Heart right ventricle (tissue), 16 donors: ENCODE measurements at regions not wholly inside any gene's neighbourhood (a gene's known extent, or its start where the extent isn't known, plus 50 kb on each side); places are given as distances from the start of the nearest gene placed in this dataset.
A peak's percentile ranks its signal among the peaks of the same experiment; 100 is the strongest.

Experiments used
- ATAC-seq, 8 donors: fragments of 200-7000 bp; cut with Tn5 transposase; one replicate each; pipeline ENCODE4 v1.9.1; 2020; ENCODE audit warnings: mild to moderate bottlenecking in 8 of 8, moderate library complexity in 8 of 8, moderate number of reproducible peaks in 1 of 8
- DNase-seq, 2 donors: peaks; one replicate each; pipeline ENCODE4 v3.0.0-alpha.2; 2020
- H3K27ac ChIP-seq, 10 donors: fragments of 200-600 bp; sonication (generic) in 2 of 10; one replicate each; pipeline versions ENCODE4 v1.5.0 to v1.8.0; 2020 to 2022; ENCODE audit warnings: mild to moderate bottlenecking in 3 of 10
- H3K27me3 ChIP-seq, 7 donors: fragments of 200-600 bp; one replicate each; pipeline ENCODE4 v1.8.0; 2021 to 2022; ENCODE audit warnings: mild to moderate bottlenecking in 2 of 7
- H3K36me3 ChIP-seq, 9 donors: fragments of 200-600 bp; sonication (generic) in 1 of 9; one replicate each; pipeline versions ENCODE4 v1.5.0 to v1.8.0; 2020 to 2022; ENCODE audit warnings: mild to moderate bottlenecking in 2 of 9
- H3K4me1 ChIP-seq, 9 donors: fragments of 200-600 bp; sonication (generic) in 1 of 9; one replicate each; pipeline versions ENCODE4 v1.5.0 to v1.8.0; 2020 to 2022; ENCODE audit warnings: mild to moderate bottlenecking in 4 of 9
- H3K4me3 ChIP-seq, 10 donors: fragments of 200-600 bp; sonication (generic) in 2 of 10; one replicate each; pipeline versions ENCODE4 v1.5.0 to v1.8.0; 2020 to 2022; ENCODE audit warnings: mild to moderate bottlenecking in 7 of 10, moderate library complexity in 2 of 10
- H3K9me3 ChIP-seq, 11 donors: fragments of 200-600 bp in 10 of 11; sonication (generic) in 2 of 11; one replicate each; pipeline versions ENCODE4 v1.5.0 to v1.8.0; 2013 to 2022; ENCODE audit warnings: mild to moderate bottlenecking in 2 of 11, control low read depth in 1 of 11, moderate library complexity in 1 of 11
- CTCF ChIP-seq, 9 donors: fragments of 200-600 bp; sonication (generic) in 2 of 9; IDR thresholded peaks; one replicate each; pipeline versions ENCODE4 v1.5.0 to v1.8.0; 2021 to 2022; ENCODE audit warnings: antibody characterized with exemption in 9 of 9, mild to moderate bottlenecking in 5 of 9, moderate library complexity in 1 of 9
- WGBS, 2 donors: extraction: QIAGEN DNeasy Blood & Tissue Kit; methylation state at CpG; one replicate each; pipeline ENCODE4 v1.1.7; 2013; ENCODE audit warnings: inconsistent platforms in 1 of 2; 5-methylcytosine and 5-hydroxymethylcytosine counted together
- intact Hi-C, 10 donors: fragments of 100-400 bp; cut with DNase I; formaldehyde crosslinking; loops; one replicate each; pipeline versions ENCODE4 v1.11.1 to v1.14.2; 2022
- donor health status: Arrhythmogenic right ventricular cardiomyopathy.
- donor health status: ischemic (EF 13 %, LVEDD 7.1; RV severe dilation, severe dysfunction).
- donor health status: healthy with polysubstance abuse.
- donor health status: DM: no; HTN: yes; CAD: no.
- donor health status: DM: no; HTN: no; CAD: no.
- donor health status: ischemic (EF 25% LVEDD 6.9; RV normal size, moderate dysfunction).
- donor health status: ischemic (EF 25% LVEDD 5.7; RV mildly dilated, moderate dysfunction).
- donor health status: healthy.
- donor health status: DM: yes; HTN: yes; CAD: no.
- donor health status: Ischemic cardiomyopathy.
- donor health status: ischemic (EF 35%, LVEDD 5.7; RV mildly dilated, moderate dysfunction).
- donor health status: nonischemic (EF 11% LVEDD 7.7; RV severe dilation, severe dysfunction).
- donor health status: DM: yes; HTN: yes; CAD: no.
- donor health status: PGD.
- donor health status: ischemic (EF 29% LVEDD 5.4; RV normal size, mild dysfunction).
- donor health status: nonischemic (EF 23%, LVEDD 6.1; RV moderate dilation, normal function).

GRCh38 chrX:121579016-121579760, 531.8 kb downstream of the GLUD2 start:
- Histone ChIP-seq H3K9me3 (peaks cover 0 to 4% (median 0%) of the 10 kb centered on the region in 11 donors), H3K4me3 (no peak overlapping the region), H3K4me1 (no peaks in the 10 kb centered on the region), H3K27ac (no peak overlapping the region), H3K27me3 (no peaks in the 10 kb centered on the region), H3K36me3 (no peaks in the 10 kb centered on the region)
- ATAC-seq = no peak
- peak in 1 of 2 donors; percentile 13 for DNase-seq
- peak in 7 of 9 donors; percentile 35 to 58 (median 41) for TF ChIP-seq CTCF (IDR thresholded peaks at IDR 0.05)
- intact Hi-C loops = loop anchor here in 7 of 10 donors (2.0 to 10.0 kb wide), 7 partner anchors 274 to 1084 kb away; no protein-coding TSS in a partner anchor
- WGBS, 2 donors = 12% methylated on average over 3 of the region's 3 CpGs

- no peaks in the 10 kb centered on the region for H3K4me1 ChIP-seq
- intact Hi-C loops = loop anchor here in 1 of 10 donors (10.0 kb wide), 1 partner anchor 787 kb away; no protein-coding TSS in a partner anchor
- H3K36me3 ChIP-seq = no peaks in the 10 kb centered on the region
- no peak for DNase-seq
- no peak overlapping the region for H3K4me3 ChIP-seq
- no peak for TF ChIP-seq CTCF (IDR thresholded peaks at IDR 0.05)
- no peak for ATAC-seq
- H3K27ac ChIP-seq = no peak overlapping the region
- 46 to 52% methylated on average over 4 of the region's 4 CpGs for WGBS, 2 donors
- no peaks in the 10 kb centered on the region for H3K9me3 ChIP-seq
- H3K27me3 ChIP-seq = no peaks in the 10 kb centered on the region
Observed at GRCh38 chrX:121581885-121582284, 534.5 kb downstream of the GLUD2 start.

- intact Hi-C loops = loop anchor here in 1 of 10 donors (10.0 kb wide), 1 partner anchor 791 kb away; no protein-coding TSS in a partner anchor
- no peaks in the 10 kb centered on the region for H3K9me3 ChIP-seq
- WGBS, 2 donors = 67 to 70% methylated on average over 3 of the region's 3 CpGs
- H3K27ac ChIP-seq = no peak overlapping the region
- H3K27me3 ChIP-seq = no peaks in the 10 kb centered on the region
- no peak for TF ChIP-seq CTCF (IDR thresholded peaks at IDR 0.05)
- H3K36me3 ChIP-seq = no peaks in the 10 kb centered on the region
- H3K4me1 ChIP-seq = no peaks in the 10 kb centered on the region
- DNase-seq = no peak
- H3K4me3 ChIP-seq = no peak overlapping the region
- no peak for ATAC-seq
Observed at GRCh38 chrX:121585626-121586025, 538.2 kb downstream of the GLUD2 start.

- no peaks in the 10 kb centered on the region for H3K4me1 ChIP-seq
- 74 to 82% methylated on average over 3 of the region's 3 CpGs for WGBS, 2 donors
- intact Hi-C loops = no loop called here
- H3K4me3 ChIP-seq = no peak overlapping the region
- H3K9me3 ChIP-seq = no peaks in the 10 kb centered on the region
- H3K27me3 ChIP-seq = no peaks in the 10 kb centered on the region
- ATAC-seq (no peak), DNase-seq (no peak)
- H3K36me3 ChIP-seq = no peaks in the 10 kb centered on the region
- H3K27ac ChIP-seq = no peak overlapping the region
- no peak for TF ChIP-seq CTCF (IDR thresholded peaks at IDR 0.05)
Observed at GRCh38 chrX:121592884-121593283, 545.5 kb downstream of the GLUD2 start.
